CD14-positive monocyte (primary cell): ENCODE measurements at regions not wholly inside any gene's neighbourhood (a gene's known extent, or its start where the extent isn't known, plus 50 kb on each side); places are given as distances from the start of the nearest gene placed in this dataset.

ENCODE experiments used
- DNase-seq, 3 donors: peaks; one replicate each; pipeline ENCODE4 v3.0.0-alpha.2; 2011 to 2022
- H2AFZ ChIP-seq: 2 replicates; pipeline ENCODE4 v1.6.0; 2012; ENCODE audit warnings: mild to moderate bottlenecking, low read depth, low read length, inconsistent platforms; ENCODE audit not compliant: insufficient read depth, poor library complexity, severe bottlenecking
- H3K27ac ChIP-seq, 2 donors: 1 replicate in 1 of 2; 2 replicates in 1 of 2; pipeline ENCODE4 v1.5.1; 2012 to 2013; ENCODE audit warnings: low read length in 2 of 2, control low read depth in 1 of 2, inconsistent platforms in 1 of 2, low read depth in 1 of 2, mild to moderate bottlenecking in 1 of 2
- H3K27me3 ChIP-seq, 2 donors: one replicate each; pipeline versions ENCODE4 v1.6.0 to v1.6.1; 2011 to 2013; ENCODE audit warnings: low read length in 2 of 2; ENCODE audit not compliant: control insufficient read depth in 2 of 2, insufficient read depth in 2 of 2
- H3K36me3 ChIP-seq, 2 donors: replicated peaks in 1 of 2; 1 replicate in 1 of 2; 2 replicates in 1 of 2; pipeline versions ENCODE4 v1.5.1 to v1.6.1; 2012 to 2013; ENCODE audit warnings: low read length in 2 of 2, control low read depth in 1 of 2, inconsistent platforms in 1 of 2, mild to moderate bottlenecking in 1 of 2; ENCODE audit not compliant: insufficient read depth in 2 of 2, control insufficient read depth in 1 of 2
- H3K4me1 ChIP-seq, 2 donors: 1 replicate in 1 of 2; 2 replicates in 1 of 2; pipeline versions ENCODE4 v1.5.1 to v1.6.1; 2012 to 2013; ENCODE audit warnings: low read length in 2 of 2, control low read depth in 1 of 2, inconsistent platforms in 1 of 2, mild to moderate bottlenecking in 1 of 2, moderate library complexity in 1 of 2; ENCODE audit not compliant: insufficient read depth in 2 of 2, control insufficient read depth in 1 of 2
- H3K4me2 ChIP-seq: replicated peaks from 2 replicates; pipeline ENCODE3; 2012; ENCODE audit warnings: low read length, moderate library complexity, mild to moderate bottlenecking; ENCODE audit not compliant: poor library complexity, severe bottlenecking; ENCODE audit errors: extremely low read depth
- H3K4me3 ChIP-seq, 3 experiments: fragments of 200-600 bp in 1 of 3; sonication (generic) in 1 of 3; replicated peaks in 1 of 3; 1 replicate in 2 of 3; 2 replicates in 1 of 3; pipeline ENCODE4 v1.5.1; 2011 to 2013; ENCODE audit warnings: low read length in 3 of 3, mild to moderate bottlenecking in 3 of 3, control low read depth in 2 of 3, low read depth in 2 of 3, inconsistent platforms in 1 of 3, moderate library complexity in 1 of 3
- H3K79me2 ChIP-seq: 2 replicates; pipeline ENCODE4 v1.6.0; 2012; ENCODE audit warnings: mild to moderate bottlenecking, control low read depth, inconsistent platforms, low read length, moderate library complexity; ENCODE audit not compliant: insufficient read depth
- H3K9ac ChIP-seq: 2 replicates; pipeline ENCODE4 v1.6.0; 2017; ENCODE audit warnings: low read length, mild to moderate bottlenecking; ENCODE audit not compliant: insufficient read depth, poor library complexity, severe bottlenecking
- H3K9me3 ChIP-seq, 2 donors: replicated peaks in 1 of 2; 1 replicate in 1 of 2; 2 replicates in 1 of 2; pipeline versions ENCODE4 v1.5.1 to v1.6.1; 2012 to 2013; ENCODE audit warnings: low read length in 2 of 2, control low read depth in 1 of 2; ENCODE audit not compliant: control insufficient read depth in 1 of 2, insufficient read depth in 1 of 2
- H4K20me1 ChIP-seq: 2 replicates; pipeline ENCODE4 v1.6.0; 2012; ENCODE audit warnings: mild to moderate bottlenecking, low read length, control low read depth, moderate library complexity; ENCODE audit not compliant: insufficient read depth
- H3K27ac Mint-ChIP-seq, 7 donors: one replicate each; pipeline ENCODE4 v1.8.0; 2020; ENCODE audit warnings: mild to moderate bottlenecking in 7 of 7, mixed read lengths in 7 of 7, moderate library complexity in 6 of 7, inconsistent platforms in 2 of 7
- H3K27me3 Mint-ChIP-seq, 3 donors: one replicate each; pipeline ENCODE4 v1.8.0; 2021 to 2022; ENCODE audit warnings: low read depth in 3 of 3, mild to moderate bottlenecking in 3 of 3, mixed read lengths in 3 of 3, moderate library complexity in 3 of 3, inconsistent platforms in 1 of 3
- H3K36me3 Mint-ChIP-seq, 2 donors: one replicate each; pipeline ENCODE4 v1.8.0; 2020; ENCODE audit warnings: mixed read lengths in 2 of 2, inconsistent platforms in 1 of 2, mild to moderate bottlenecking in 1 of 2
- H3K4me1 Mint-ChIP-seq: one replicate; pipeline ENCODE4 v1.8.0; 2020; ENCODE audit warnings: mild to moderate bottlenecking, mixed read lengths
- H3K4me3 Mint-ChIP-seq, 2 donors: one replicate each; pipeline ENCODE4 v1.8.0; 2020; ENCODE audit warnings: mild to moderate bottlenecking in 2 of 2, mixed read lengths in 2 of 2, moderate library complexity in 1 of 2
- H3K9me3 Mint-ChIP-seq, 7 donors: one replicate each; pipeline ENCODE4 v1.8.0; 2020 to 2022; ENCODE audit warnings: mixed read lengths in 7 of 7, mild to moderate bottlenecking in 6 of 7, moderate library complexity in 6 of 7, inconsistent platforms in 2 of 7
- CTCF ChIP-seq: fragments of 200-600 bp; IDR thresholded peaks from one replicate; pipeline ENCODE4 v1.8.0; 2022; ENCODE audit warnings: antibody characterized with exemption, mild to moderate bottlenecking
- WGBS: methylation state at CpG from one replicate; pipeline ENCODE4 v1.1.5; 2013; ENCODE audit warnings: missing lambda C conversion rate; ENCODE audit not compliant: insufficient coverage; 5-methylcytosine and 5-hydroxymethylcytosine counted together
- intact Hi-C, 2 donors: fragments of 100-400 bp; cut with micrococcal nuclease; formaldehyde crosslinking; loops; one replicate each; pipeline versions ENCODE4 v1.15.0 to v1.15.1; 2023

- Histone ChIP-seq H3K36me3 (no peaks in the 10 kb centered on the region), H3K79me2 (no peaks in the 10 kb centered on the region), H3K4me2 (no peak overlapping the region), H3K27me3 (no peaks in the 10 kb centered on the region), H4K20me1 (no peaks in the 10 kb centered on the region), H3K4me1 (no peaks in the 10 kb centered on the region), H3K9me3 (peaks cover 5% of the 10 kb centered on the region in 2 donors), H3K9ac (no peak overlapping the region), H2AFZ (no peak overlapping the region), H3K27ac (no peak overlapping the region), H3K4me3 (no peak overlapping the region)
- peaks cover 0 to 16% (median 10%) of the 10 kb centered on the region in 7 donors for H3K9me3 Mint-ChIP-seq
- no peak for DNase-seq
- no peak for TF ChIP-seq CTCF
- peaks cover 0 to 2% (median 2%) of the 10 kb centered on the region in 3 donors for H3K27me3 Mint-ChIP-seq
- no peaks in the 10 kb centered on the region for H3K4me1 Mint-ChIP-seq
- no peak overlapping the region for H3K4me3 Mint-ChIP-seq
- H3K36me3 Mint-ChIP-seq: no peaks in the 10 kb centered on the region
- H3K27ac Mint-ChIP-seq: no peak overlapping the region
- no CpG with 5 or more reads among the region's 1 CpG for WGBS
- intact Hi-C loops: no loop called here
Observed at GRCh38 chr19:28949027-28949426, 263.9 kb downstream of the UQCRFS1 start.

- TF ChIP-seq CTCF: no peak
- no peak overlapping the region for H3K27ac Mint-ChIP-seq
Observed at GRCh38 chr19:28948566-28948965, 264.4 kb downstream of the UQCRFS1 start.

More at GRCh38 chr19:28948566-28948965, 264.4 kb downstream of the UQCRFS1 start:
- Mint-ChIP-seq H3K36me3 (no peaks in the 10 kb centered on the region), H3K27me3 (peaks cover 0 to 2% (median 2%) of the 10 kb centered on the region in 3 donors), H3K4me1 (no peaks in the 10 kb centered on the region), H3K4me3 (no peak overlapping the region), H3K9me3 (peaks cover 0 to 17% (median 8%) of the 10 kb centered on the region in 7 donors)
- Histone ChIP-seq H3K4me3 (no peak overlapping the region), H4K20me1 (no peaks in the 10 kb centered on the region), H3K9me3 (peaks cover under 1 to 5% of the 10 kb centered on the region in 2 donors), H3K27ac (no peak overlapping the region), H3K9ac (no peak overlapping the region), H3K4me2 (no peak overlapping the region), H3K36me3 (no peaks in the 10 kb centered on the region), H3K27me3 (no peaks in the 10 kb centered on the region), H2AFZ (no peak overlapping the region), H3K4me1 (no peaks in the 10 kb centered on the region), H3K79me2 (no peaks in the 10 kb centered on the region)
- DNase-seq: no peak
- WGBS: no CpG with 5 or more reads among the region's 5 CpGs
- intact Hi-C loops: no loop called here
